Stimulated activated CD4-positive, alpha-beta T cell treated with anti-CD3 and anti-CD28 coated beads, Interleukin-15, amount 100 ng/mL, for 24 hours (primary cell): ENCODE measurements at regions not wholly inside any gene's neighbourhood (a gene's known extent, or its start where the extent isn't known, plus 50 kb on each side); places are given as distances from the start of the nearest gene placed in this dataset.

Source experiments
- DNase-seq: peaks from one replicate; pipeline ENCODE4 v3.0.0-alpha.2; 2020

- no peak for DNase-seq
Observed at GRCh38 chr5:88144219-88145001, 124.2 kb downstream of the TMEM161B start.

GRCh38 chr5:88143693-88144218 lies 124.9 kb downstream of the TMEM161B start:
- no peak for DNase-seq

GRCh38 chr5:88142886-88143692 lies 125.6 kb downstream of the TMEM161B start:
- DNase-seq: peak; percentile 6

GRCh38 chr5:88142636-88142885 lies 126.1 kb downstream of the TMEM161B start:
- DNase-seq: no peak

- peak; percentile 84 for DNase-seq
Observed at GRCh38 chr5:88140856-88141752, 127.5 kb downstream of the TMEM161B start.

GRCh38 chr5:88140396-88140855 lies 128.2 kb downstream of the TMEM161B start:
- no peak for DNase-seq

GRCh38 chr5:88130211-88130815 lies 138.3 kb downstream of the TMEM161B start:
- no peak for DNase-seq

GRCh38 chr5:88128813-88129212 lies 139.8 kb downstream of the TMEM161B start:
- DNase-seq: no peak

GRCh38 chr5:88119535-88120125 lies 149.0 kb downstream of the TMEM161B start:
- DNase-seq: no peak

- DNase-seq: no peak
Observed at GRCh38 chr5:88118179-88118578, 150.5 kb downstream of the TMEM161B start.

- DNase-seq: no peak
Observed at GRCh38 chr5:88117546-88117945, 151.1 kb downstream of the TMEM161B start.

GRCh38 chr5:88116396-88116795 lies 152.2 kb downstream of the TMEM161B start:
- no peak for DNase-seq

- no peak for DNase-seq
Observed at GRCh38 chr5:88115211-88115610, 153.4 kb downstream of the TMEM161B start.

- DNase-seq: no peak
Observed at GRCh38 chr5:88113429-88113828, 155.2 kb downstream of the TMEM161B start.

GRCh38 chr5:88109818-88110217 lies 158.8 kb downstream of the TMEM161B start:
- no peak for DNase-seq

- no peak for DNase-seq
Observed at GRCh38 chr5:88108490-88109279, 160.0 kb downstream of the TMEM161B start.

- DNase-seq: no peak
Observed at GRCh38 chr5:88094906-88095496, 173.6 kb downstream of the TMEM161B start.

GRCh38 chr5:88094403-88094802 lies 174.2 kb downstream of the TMEM161B start:
- no peak for DNase-seq

GRCh38 chr5:88093765-88094164 lies 174.9 kb downstream of the TMEM161B start:
- no peak for DNase-seq

- no peak for DNase-seq
Observed at GRCh38 chr5:88092958-88093605, 175.6 kb downstream of the TMEM161B start.
